ENCODE measurements at regions not wholly inside any gene's neighbourhood (a gene's known extent, or its start where the extent isn't known, plus 50 kb on each side); places are given as distances from the start of the nearest gene placed in this dataset.

DNA sequence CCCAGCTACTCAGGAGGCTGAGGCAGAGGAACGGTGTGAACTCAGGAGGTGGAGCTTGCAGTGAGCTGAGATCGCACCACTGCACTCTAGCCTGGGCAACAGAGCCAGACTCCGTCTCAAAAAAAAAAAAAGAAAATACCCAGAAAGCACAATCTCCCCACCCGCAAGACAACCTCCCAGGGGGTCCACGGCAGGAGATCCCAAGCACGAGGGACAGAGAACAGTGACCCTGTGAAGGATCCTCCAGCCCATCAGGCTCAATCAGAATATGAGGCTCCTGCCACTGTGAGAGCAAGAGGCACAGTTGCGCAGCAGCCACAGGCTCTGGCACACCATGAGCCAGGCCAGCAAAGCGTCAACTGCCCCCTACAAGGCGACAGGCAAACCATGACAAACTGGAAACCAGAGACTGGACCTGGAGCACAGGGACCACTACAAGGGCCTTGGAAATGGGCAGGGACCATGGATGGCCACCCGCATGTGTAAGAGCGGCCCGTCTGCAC lies 164.8 kb upstream of the GRK3 start:
- Histone ChIP-seq H3K27me3 (ENCODE audit: insufficient read depth) (no peaks in the 10 kb centered on the region), H3K79me2 (replicated peaks; ENCODE audit: insufficient read depth) (peaks cover 93% of the 10 kb centered on the region), H4K20me1 (replicated peaks; ENCODE audit: insufficient read depth) (peaks cover 46% of the 10 kb centered on the region), H2AFZ (no peak overlapping the region), H3K4me1 (ENCODE audit: insufficient read depth) (peaks cover 23% of the 10 kb centered on the region), H3K36me3 (ENCODE audit: insufficient read depth) (no peaks in the 10 kb centered on the region), H3K9me2 (ENCODE audit: insufficient read depth) (no peaks in the 10 kb centered on the region; the same call in 1 of the 2 replicates), H3K4me3 (no peak overlapping the region), H3K27ac (ENCODE audit: low read depth) (no peak overlapping the region), H3F3A (replicated peaks; ENCODE audit: low read depth) (peaks cover 11% of the 10 kb centered on the region; the same call in 1 of the 2 replicates), H3K4me2 (no peak overlapping the region)
- Mint-ChIP-seq H3K9me3 (no peaks in the 10 kb centered on the region), H3K27ac (no peak overlapping the region), H3K36me3 (ENCODE audit: low read depth) (peaks cover 6% of the 10 kb centered on the region; the same call in 2 of the 3 replicates), H3K4me3 (no peak overlapping the region), H3K4me1 (peaks cover 34% of the 10 kb centered on the region), H3K27me3 (ENCODE audit: insufficient read depth, low read depth, poor library complexity) (peaks cover 11% of the 10 kb centered on the region)
- ATAC-seq: no peak
- no peak for DNase-seq (ENCODE audit: low spot score)
- TF ChIP-seq POLR2AphosphoS5 (IDR thresholded peaks at IDR 0.05; ENCODE audit: low read depth): no peak
- TF ChIP-seq CREB1 (CRISPR knock-in tag; IDR thresholded peaks at IDR 0.05; ENCODE audit: low read depth): no peak
- TF ChIP-seq STAT1 (IDR thresholded peaks at IDR 0.05; ENCODE audit: unreplicated experiment): no peak
- no peak for TF ChIP-seq EZH2 (IDR thresholded peaks at IDR 0.05; ENCODE audit: low read depth, unreplicated experiment)
- TF ChIP-seq ZNF114 (CRISPR knock-in tag; IDR thresholded peaks at IDR 0.05): no peak
- TF ChIP-seq, protein P1, sequence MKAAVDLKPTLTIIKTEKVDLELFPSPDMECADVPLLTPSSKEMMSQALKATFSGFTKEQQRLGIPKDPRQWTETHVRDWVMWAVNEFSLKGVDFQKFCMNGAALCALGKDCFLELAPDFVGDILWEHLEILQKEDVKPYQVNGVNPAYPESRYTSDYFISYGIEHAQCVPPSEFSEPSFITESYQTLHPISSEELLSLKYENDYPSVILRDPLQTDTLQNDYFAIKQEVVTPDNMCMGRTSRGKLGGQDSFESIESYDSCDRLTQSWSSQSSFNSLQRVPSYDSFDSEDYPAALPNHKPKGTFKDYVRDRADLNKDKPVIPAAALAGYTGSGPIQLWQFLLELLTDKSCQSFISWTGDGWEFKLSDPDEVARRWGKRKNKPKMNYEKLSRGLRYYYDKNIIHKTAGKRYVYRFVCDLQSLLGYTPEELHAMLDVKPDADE (IDR thresholded peaks at IDR 0.05): no peak
- TF ChIP-seq, protein P2, sequence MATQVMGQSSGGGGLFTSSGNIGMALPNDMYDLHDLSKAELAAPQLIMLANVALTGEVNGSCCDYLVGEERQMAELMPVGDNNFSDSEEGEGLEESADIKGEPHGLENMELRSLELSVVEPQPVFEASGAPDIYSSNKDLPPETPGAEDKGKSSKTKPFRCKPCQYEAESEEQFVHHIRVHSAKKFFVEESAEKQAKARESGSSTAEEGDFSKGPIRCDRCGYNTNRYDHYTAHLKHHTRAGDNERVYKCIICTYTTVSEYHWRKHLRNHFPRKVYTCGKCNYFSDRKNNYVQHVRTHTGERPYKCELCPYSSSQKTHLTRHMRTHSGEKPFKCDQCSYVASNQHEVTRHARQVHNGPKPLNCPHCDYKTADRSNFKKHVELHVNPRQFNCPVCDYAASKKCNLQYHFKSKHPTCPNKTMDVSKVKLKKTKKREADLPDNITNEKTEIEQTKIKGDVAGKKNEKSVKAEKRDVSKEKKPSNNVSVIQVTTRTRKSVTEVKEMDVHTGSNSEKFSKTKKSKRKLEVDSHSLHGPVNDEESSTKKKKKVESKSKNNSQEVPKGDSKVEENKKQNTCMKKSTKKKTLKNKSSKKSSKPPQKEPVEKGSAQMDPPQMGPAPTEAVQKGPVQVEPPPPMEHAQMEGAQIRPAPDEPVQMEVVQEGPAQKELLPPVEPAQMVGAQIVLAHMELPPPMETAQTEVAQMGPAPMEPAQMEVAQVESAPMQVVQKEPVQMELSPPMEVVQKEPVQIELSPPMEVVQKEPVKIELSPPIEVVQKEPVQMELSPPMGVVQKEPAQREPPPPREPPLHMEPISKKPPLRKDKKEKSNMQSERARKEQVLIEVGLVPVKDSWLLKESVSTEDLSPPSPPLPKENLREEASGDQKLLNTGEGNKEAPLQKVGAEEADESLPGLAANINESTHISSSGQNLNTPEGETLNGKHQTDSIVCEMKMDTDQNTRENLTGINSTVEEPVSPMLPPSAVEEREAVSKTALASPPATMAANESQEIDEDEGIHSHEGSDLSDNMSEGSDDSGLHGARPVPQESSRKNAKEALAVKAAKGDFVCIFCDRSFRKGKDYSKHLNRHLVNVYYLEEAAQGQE (IDR thresholded peaks at IDR 0.05; ENCODE audit: unreplicated experiment): no peak
- TF ChIP-seq ZNF331 (CRISPR knock-in tag; IDR thresholded peaks at IDR 0.05; ENCODE audit: low read depth): no peak
- TF ChIP-seq, protein P3, sequence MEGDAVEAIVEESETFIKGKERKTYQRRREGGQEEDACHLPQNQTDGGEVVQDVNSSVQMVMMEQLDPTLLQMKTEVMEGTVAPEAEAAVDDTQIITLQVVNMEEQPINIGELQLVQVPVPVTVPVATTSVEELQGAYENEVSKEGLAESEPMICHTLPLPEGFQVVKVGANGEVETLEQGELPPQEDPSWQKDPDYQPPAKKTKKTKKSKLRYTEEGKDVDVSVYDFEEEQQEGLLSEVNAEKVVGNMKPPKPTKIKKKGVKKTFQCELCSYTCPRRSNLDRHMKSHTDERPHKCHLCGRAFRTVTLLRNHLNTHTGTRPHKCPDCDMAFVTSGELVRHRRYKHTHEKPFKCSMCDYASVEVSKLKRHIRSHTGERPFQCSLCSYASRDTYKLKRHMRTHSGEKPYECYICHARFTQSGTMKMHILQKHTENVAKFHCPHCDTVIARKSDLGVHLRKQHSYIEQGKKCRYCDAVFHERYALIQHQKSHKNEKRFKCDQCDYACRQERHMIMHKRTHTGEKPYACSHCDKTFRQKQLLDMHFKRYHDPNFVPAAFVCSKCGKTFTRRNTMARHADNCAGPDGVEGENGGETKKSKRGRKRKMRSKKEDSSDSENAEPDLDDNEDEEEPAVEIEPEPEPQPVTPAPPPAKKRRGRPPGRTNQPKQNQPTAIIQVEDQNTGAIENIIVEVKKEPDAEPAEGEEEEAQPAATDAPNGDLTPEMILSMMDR (conservative IDR thresholded peaks at IDR 0.05; ENCODE audit: low read depth in 2 of 2): no peak
- no peak for TF ChIP-seq EZH2phosphoT487 (IDR thresholded peaks at IDR 0.05; ENCODE audit: unreplicated experiment)
- TF ChIP-seq JUNB (IDR thresholded peaks at IDR 0.05; ENCODE audit: unreplicated experiment): no peak
- no peak for TF ChIP-seq ZNF462 (CRISPR knock-in tag; IDR thresholded peaks at IDR 0.05)
- no peak for TF ChIP-seq NANOG (IDR thresholded peaks at IDR 0.05; ENCODE audit: borderline replicate concordance)

Data from GM23338 (cell line).